ENCODE measurements at regions not wholly inside any gene's neighbourhood (a gene's known extent, or its start where the extent isn't known, plus 50 kb on each side); places are given as distances from the start of the nearest gene placed in this dataset.

GRCh38 chr3:94615275-94616065 is 552.6 kb downstream of the NSUN3 start:
- TF ChIP-seq EZH2 (IDR thresholded peaks at IDR 0.05; ENCODE audit: borderline replicate concordance, insufficient read depth, low read depth, low read length, poor library complexity, severe bottlenecking), result no peak
- TF ChIP-seq CTCF (IDR thresholded peaks at IDR 0.05), result no peak
- WGBS (ENCODE audit: insufficient coverage), result no CpG with 5 or more reads among the region's 2 CpGs

GRCh38 chr3:94616833-94617232 is 554.0 kb downstream of the NSUN3 start:
- H4K20me1 ChIP-seq (ENCODE audit: control insufficient read depth, insufficient read depth, low read length, poor library complexity, severe bottlenecking), result no peaks in the 10 kb centered on the region
- no peaks in the 10 kb centered on the region for H3K27me3 Mint-ChIP-seq
- CTCF ChIA-PET, result no interaction called here
- H3K4me1 Mint-ChIP-seq, result no peaks in the 10 kb centered on the region
- no peak for DNase-seq
- no peak overlapping the region for H3K9ac ChIP-seq (ENCODE audit: low read length)
- H2AFZ ChIP-seq (ENCODE audit: insufficient read depth, low read depth, low read length, poor library complexity, severe bottlenecking), result no peak overlapping the region
- no peak overlapping the region for H3K4me2 ChIP-seq (replicated peaks; ENCODE audit: low read depth, low read length, poor library complexity, severe bottlenecking)
- H3K9me3 ChIP-seq (ENCODE audit: control extremely low read depth in 1 of 3, control insufficient read depth in 2 of 3, insufficient read depth in 1 of 3, low read length in 2 of 3), result peaks cover 0 to 4% (median 0%) of the 10 kb centered on the region in 3 donors
- ATAC-seq (ENCODE audit: low read depth), result no peak
- no peak overlapping the region for H3K4me3 Mint-ChIP-seq
- TF ChIP-seq EZH2 (IDR thresholded peaks at IDR 0.05; ENCODE audit: borderline replicate concordance, insufficient read depth, low read depth, low read length, poor library complexity, severe bottlenecking) (no peak), CTCF (IDR thresholded peaks at IDR 0.05) (no peak)
- WGBS (ENCODE audit: insufficient coverage), result no CpG with 5 or more reads among the region's 2 CpGs
- no peaks in the 10 kb centered on the region for H3K4me1 ChIP-seq (ENCODE audit: control insufficient read depth in 2 of 2, insufficient read depth in 2 of 2, low read length in 2 of 2)
- H3K27ac ChIP-seq (ENCODE audit: low read length in 2 of 2), result no peak overlapping the region
- no peaks in the 10 kb centered on the region for H3K36me3 ChIP-seq (replicated peaks in 1 of 2; ENCODE audit: control extremely low read depth in 1 of 2, control insufficient read depth in 1 of 2, extremely low read depth in 1 of 2, insufficient read depth in 2 of 2, low read length in 1 of 2)
- no peaks in the 10 kb centered on the region for H3K79me2 ChIP-seq (ENCODE audit: control insufficient read depth, insufficient read depth, low read length)
- no peak overlapping the region for H3K27ac Mint-ChIP-seq
- H3K4me3 ChIP-seq (ENCODE audit: control extremely low read depth in 1 of 5, extremely low read depth in 1 of 5, insufficient read depth in 1 of 5, low read depth in 2 of 5, low read length in 4 of 5), result no peak overlapping the region
- intact Hi-C loops (cut with micrococcal nuclease), result no loop called here
- no peaks in the 10 kb centered on the region for H3K27me3 ChIP-seq (replicated peaks in 1 of 4; ENCODE audit: control extremely low read depth in 1 of 4, control insufficient read depth in 3 of 4, insufficient read depth in 4 of 4, low read length in 3 of 4)
- POLR2A ChIA-PET, result no interaction called here
- peaks cover 4% of the 10 kb centered on the region for H3K9me3 Mint-ChIP-seq (ENCODE audit: insufficient read depth)

More at GRCh38 chr3:94615275-94616065, 552.6 kb downstream of the NSUN3 start:
- H3K9ac ChIP-seq (ENCODE audit: low read length), result no peak overlapping the region
- DNase-seq, result no peak
- H3K9me3 ChIP-seq (ENCODE audit: control extremely low read depth in 1 of 3, control insufficient read depth in 2 of 3, insufficient read depth in 1 of 3, low read length in 2 of 3), result no peaks in the 10 kb centered on the region
- no peaks in the 10 kb centered on the region for H4K20me1 ChIP-seq (ENCODE audit: control insufficient read depth, insufficient read depth, low read length, poor library complexity, severe bottlenecking)
- H3K36me3 ChIP-seq (replicated peaks in 1 of 2; ENCODE audit: control extremely low read depth in 1 of 2, control insufficient read depth in 1 of 2, extremely low read depth in 1 of 2, insufficient read depth in 2 of 2, low read length in 1 of 2), result no peaks in the 10 kb centered on the region
- Mint-ChIP-seq H3K4me1 (no peaks in the 10 kb centered on the region), H3K4me3 (no peak overlapping the region), H3K27me3 (no peaks in the 10 kb centered on the region), H3K27ac (no peak overlapping the region), H3K9me3 (ENCODE audit: insufficient read depth) (peaks cover 4% of the 10 kb centered on the region)
- H3K4me2 ChIP-seq (replicated peaks; ENCODE audit: low read depth, low read length, poor library complexity, severe bottlenecking), result no peak overlapping the region
- H3K79me2 ChIP-seq (ENCODE audit: control insufficient read depth, insufficient read depth, low read length), result no peaks in the 10 kb centered on the region
- H3K27me3 ChIP-seq (replicated peaks in 1 of 4; ENCODE audit: control extremely low read depth in 1 of 4, control insufficient read depth in 3 of 4, insufficient read depth in 4 of 4, low read length in 3 of 4), result no peaks in the 10 kb centered on the region
- H3K4me1 ChIP-seq (ENCODE audit: control insufficient read depth in 2 of 2, insufficient read depth in 2 of 2, low read length in 2 of 2), result no peaks in the 10 kb centered on the region
- CTCF ChIA-PET, result no interaction called here
- no peak overlapping the region for H2AFZ ChIP-seq (ENCODE audit: insufficient read depth, low read depth, low read length, poor library complexity, severe bottlenecking)
- H3K4me3 ChIP-seq (ENCODE audit: control extremely low read depth in 1 of 5, extremely low read depth in 1 of 5, insufficient read depth in 1 of 5, low read depth in 2 of 5, low read length in 4 of 5), result no peak overlapping the region
- intact Hi-C loops (cut with micrococcal nuclease), result no loop called here
- no peak for ATAC-seq (ENCODE audit: low read depth)
- POLR2A ChIA-PET, result no interaction called here
- H3K27ac ChIP-seq (ENCODE audit: low read length in 2 of 2), result no peak overlapping the region

All from B cell (primary cell).